ENCODE measurements at regions not wholly inside any gene's neighbourhood (a gene's known extent, or its start where the extent isn't known, plus 50 kb on each side); places are given as distances from the start of the nearest gene placed in this dataset.

DNA sequence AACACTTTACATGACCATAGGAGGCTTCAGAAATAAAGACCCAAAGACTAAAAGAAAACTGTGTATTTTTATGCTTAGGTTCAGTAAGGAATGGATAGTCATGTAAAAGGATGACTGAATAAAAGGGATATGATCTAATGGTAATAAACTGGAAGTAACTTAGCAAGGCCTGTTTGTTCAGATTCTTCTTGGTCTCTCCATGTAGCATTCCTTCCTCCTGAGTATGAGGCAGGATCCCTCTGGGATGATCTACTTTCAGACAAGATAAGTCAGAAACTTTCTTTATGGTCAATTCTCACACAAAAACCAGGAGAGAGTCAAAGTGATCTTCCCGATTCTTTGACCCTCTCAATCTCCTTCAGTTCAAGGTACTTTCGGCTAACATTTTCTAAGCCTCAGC is 340.8 kb upstream of the DCBLD2 start:
- Histone ChIP-seq H3K27me3 (ENCODE audit: insufficient read depth, low read depth) (no peaks in the 10 kb centered on the region), H3K27ac (no peak overlapping the region), H3K9ac (no peak overlapping the region), H4K20me1 (ENCODE audit: insufficient read depth) (no peaks in the 10 kb centered on the region), H3K4me1 (ENCODE audit: low read depth, poor library complexity, severe bottlenecking) (no peaks in the 10 kb centered on the region), H3K79me2 (ENCODE audit: insufficient read depth, low read depth) (no peaks in the 10 kb centered on the region), H3K36me3 (ENCODE audit: insufficient read depth) (no peaks in the 10 kb centered on the region), H2AFZ (ENCODE audit: low read depth) (no peak overlapping the region), H3K4me3 (IDR thresholded peaks at IDR 0.05; ENCODE audit: insufficient read depth, low read depth, low read length) (no peak overlapping the region), H3K4me2 (no peak overlapping the region)
- TF ChIP-seq, protein P1, sequence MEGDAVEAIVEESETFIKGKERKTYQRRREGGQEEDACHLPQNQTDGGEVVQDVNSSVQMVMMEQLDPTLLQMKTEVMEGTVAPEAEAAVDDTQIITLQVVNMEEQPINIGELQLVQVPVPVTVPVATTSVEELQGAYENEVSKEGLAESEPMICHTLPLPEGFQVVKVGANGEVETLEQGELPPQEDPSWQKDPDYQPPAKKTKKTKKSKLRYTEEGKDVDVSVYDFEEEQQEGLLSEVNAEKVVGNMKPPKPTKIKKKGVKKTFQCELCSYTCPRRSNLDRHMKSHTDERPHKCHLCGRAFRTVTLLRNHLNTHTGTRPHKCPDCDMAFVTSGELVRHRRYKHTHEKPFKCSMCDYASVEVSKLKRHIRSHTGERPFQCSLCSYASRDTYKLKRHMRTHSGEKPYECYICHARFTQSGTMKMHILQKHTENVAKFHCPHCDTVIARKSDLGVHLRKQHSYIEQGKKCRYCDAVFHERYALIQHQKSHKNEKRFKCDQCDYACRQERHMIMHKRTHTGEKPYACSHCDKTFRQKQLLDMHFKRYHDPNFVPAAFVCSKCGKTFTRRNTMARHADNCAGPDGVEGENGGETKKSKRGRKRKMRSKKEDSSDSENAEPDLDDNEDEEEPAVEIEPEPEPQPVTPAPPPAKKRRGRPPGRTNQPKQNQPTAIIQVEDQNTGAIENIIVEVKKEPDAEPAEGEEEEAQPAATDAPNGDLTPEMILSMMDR (conservative IDR thresholded peaks at IDR 0.05; ENCODE audit: low read depth, low read length): no peak

GRCh38 chr3:99240700-99241099 is 339.2 kb upstream of the DCBLD2 start:
- Histone ChIP-seq H4K20me1 (ENCODE audit: insufficient read depth) (no peaks in the 10 kb centered on the region), H3K4me1 (ENCODE audit: low read depth, poor library complexity, severe bottlenecking) (no peaks in the 10 kb centered on the region), H2AFZ (ENCODE audit: low read depth) (no peak overlapping the region), H3K79me2 (ENCODE audit: insufficient read depth, low read depth) (no peaks in the 10 kb centered on the region), H3K27me3 (ENCODE audit: insufficient read depth, low read depth) (no peaks in the 10 kb centered on the region), H3K4me3 (IDR thresholded peaks at IDR 0.05; ENCODE audit: insufficient read depth, low read depth, low read length) (no peak overlapping the region), H3K9ac (no peak overlapping the region), H3K4me2 (no peak overlapping the region), H3K27ac (no peak overlapping the region), H3K36me3 (ENCODE audit: insufficient read depth) (no peaks in the 10 kb centered on the region)
- TF ChIP-seq, protein P1 (conservative IDR thresholded peaks at IDR 0.05; ENCODE audit: low read depth, low read length): no peak

DNA sequence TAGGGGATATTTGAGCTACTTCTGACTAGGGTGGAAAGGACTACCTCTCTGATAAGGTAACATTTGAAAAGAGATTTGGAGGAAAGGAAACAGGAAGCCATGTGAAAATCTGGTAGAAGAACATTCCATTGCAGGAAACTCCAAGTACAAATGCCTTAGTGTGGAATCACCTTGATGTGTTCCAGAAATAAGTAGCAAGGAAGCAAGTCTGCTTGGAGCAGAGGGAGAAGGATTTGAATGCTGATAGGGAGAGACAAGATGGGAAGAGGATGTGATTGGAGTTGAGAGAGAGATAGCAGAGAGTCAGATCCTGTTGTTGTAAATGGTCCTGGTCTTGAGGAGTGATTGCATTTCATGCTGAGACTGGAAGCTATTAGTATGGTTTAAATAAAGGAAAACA is 335.1 kb upstream of the DCBLD2 start:
- Histone ChIP-seq H2AFZ (ENCODE audit: low read depth) (no peak overlapping the region), H4K20me1 (ENCODE audit: insufficient read depth) (no peaks in the 10 kb centered on the region), H3K36me3 (ENCODE audit: insufficient read depth) (no peaks in the 10 kb centered on the region), H3K4me1 (ENCODE audit: low read depth, poor library complexity, severe bottlenecking) (no peaks in the 10 kb centered on the region), H3K9ac (no peak overlapping the region), H3K27me3 (ENCODE audit: insufficient read depth, low read depth) (no peaks in the 10 kb centered on the region), H3K79me2 (ENCODE audit: insufficient read depth, low read depth) (no peaks in the 10 kb centered on the region), H3K4me3 (IDR thresholded peaks at IDR 0.05; ENCODE audit: insufficient read depth, low read depth, low read length) (no peak overlapping the region), H3K4me2 (no peak overlapping the region), H3K27ac (no peak overlapping the region)
- TF ChIP-seq, protein P1 (conservative IDR thresholded peaks at IDR 0.05; ENCODE audit: low read depth, low read length): no peak

GRCh38 chr3:99232696-99233095 is 331.2 kb upstream of the DCBLD2 start:
- Histone ChIP-seq H3K36me3 (ENCODE audit: insufficient read depth) (no peaks in the 10 kb centered on the region), H3K9ac (no peak overlapping the region), H4K20me1 (ENCODE audit: insufficient read depth) (no peaks in the 10 kb centered on the region), H3K4me1 (ENCODE audit: low read depth, poor library complexity, severe bottlenecking) (no peaks in the 10 kb centered on the region), H3K4me2 (no peak overlapping the region), H3K27ac (no peak overlapping the region), H3K4me3 (IDR thresholded peaks at IDR 0.05; ENCODE audit: insufficient read depth, low read depth, low read length) (no peak overlapping the region), H2AFZ (ENCODE audit: low read depth) (no peak overlapping the region), H3K79me2 (ENCODE audit: insufficient read depth, low read depth) (no peaks in the 10 kb centered on the region), H3K27me3 (ENCODE audit: insufficient read depth, low read depth) (no peaks in the 10 kb centered on the region)
- TF ChIP-seq, protein P1 (conservative IDR thresholded peaks at IDR 0.05; ENCODE audit: low read depth, low read length): no peak
